Endothelial cell of umbilical vein (primary cell): ENCODE measurements at regions not wholly inside any gene's neighbourhood (a gene's known extent, or its start where the extent isn't known, plus 50 kb on each side); places are given as distances from the start of the nearest gene placed in this dataset.

ENCODE experiments used
- BruUV-seq: library from RNA; stranded (reverse); fragments of 400-500 nt; replicated peaks from 2 replicates; lab custom pipeline; 2021; lab: Mats Ljungman, UMichigan
- CTCF ChIA-PET: fragments of 300-600, 350-600 bp; sonication (Branson Sonifier 250); formaldehyde crosslinking; loops from one replicate; lab custom pipeline; 2021; ENCODE audit warnings: antibody characterized with exemption, inconsistent platforms; lab: Charles Lee
- POLR2A ChIA-PET: fragments of 300-600, 350-600 bp; sonication (Branson Sonifier 250); formaldehyde crosslinking; loops from one replicate; lab custom pipeline; 2021; ENCODE audit warnings: antibody characterized with exemption, inconsistent platforms; lab: Charles Lee
- DNase-seq: peaks from one replicate; pipeline ENCODE4 v3.0.0-alpha.2; 2011; ENCODE audit warnings: low read depth, low spot score
- FAIRE-seq: peaks from 2 replicates; lab custom pipeline; 2011; peaks lifted over from hg19 to GRCh38; lab: Jason Lieb, UNC
- H2AFZ ChIP-seq: 2 replicates; pipeline ENCODE4 v1.6.0; 2012; ENCODE audit warnings: low read depth, low read length, control low read depth, inconsistent platforms
- H3K27ac ChIP-seq: 2 replicates; pipeline ENCODE4 v1.5.1; 2011; ENCODE audit warnings: low read depth, mild to moderate bottlenecking, control low read depth, low read length, moderate library complexity; ENCODE audit not compliant: insufficient read depth
- H3K27me3 ChIP-seq, 2 experiments: 2 replicates each; pipeline versions ENCODE4 v1.6.0 to v1.6.1; 2011; ENCODE audit warnings: low read length in 2 of 2, mixed read lengths in 1 of 2; ENCODE audit not compliant: control insufficient read depth in 2 of 2, insufficient read depth in 2 of 2
- H3K36me3 ChIP-seq, 2 experiments: 2 replicates in 1 of 2; 3 replicates in 1 of 2; pipeline ENCODE4 v1.5.1; 2011; ENCODE audit warnings: low read length in 2 of 2, mild to moderate bottlenecking in 1 of 2, moderate library complexity in 1 of 2; ENCODE audit not compliant: control insufficient read depth in 2 of 2, insufficient read depth in 2 of 2; ENCODE audit errors: extremely low read depth in 1 of 2
- H3K4me1 ChIP-seq: 3 replicates; pipeline ENCODE4 v1.5.1; 2011; ENCODE audit warnings: mild to moderate bottlenecking, low read length; ENCODE audit not compliant: control insufficient read depth, insufficient read depth; ENCODE audit errors: extremely low read depth
- H3K4me2 ChIP-seq: 2 replicates; pipeline ENCODE4 v1.6.1; 2011; ENCODE audit warnings: low read length, control low read depth, mixed read lengths; ENCODE audit not compliant: insufficient read depth
- H3K4me3 ChIP-seq, 3 experiments: fragments of 200-600 bp in 1 of 3; sonication (generic), shearing (Covaris generic) in 1 of 3; replicated peaks in 1 of 3; 2 replicates each; pipeline ENCODE4 v1.5.1; 2011 to 2016; ENCODE audit warnings: control low read depth in 3 of 3, low read length in 3 of 3, mild to moderate bottlenecking in 2 of 3, inconsistent platforms in 1 of 3, low read depth in 1 of 3, moderate library complexity in 1 of 3; ENCODE audit not compliant: insufficient read depth in 1 of 3
- H3K79me2 ChIP-seq: 2 replicates; pipeline ENCODE4 v1.6.0; 2012; ENCODE audit warnings: low read length, inconsistent platforms; ENCODE audit not compliant: control insufficient read depth, insufficient read depth
- H3K9ac ChIP-seq: replicated peaks from 2 replicates; pipeline ENCODE3; 2011; ENCODE audit warnings: low read length, control low read depth; ENCODE audit not compliant: insufficient read depth; ENCODE audit errors: extremely low read depth
- H3K9me1 ChIP-seq: replicated peaks from 3 replicates; pipeline ENCODE4 v1.6.0; 2011; ENCODE audit warnings: mild to moderate bottlenecking, low read length; ENCODE audit not compliant: control insufficient read depth, insufficient read depth; ENCODE audit errors: extremely low read depth
- H3K9me3 ChIP-seq: replicated peaks from 2 replicates; pipeline ENCODE4 v1.5.1; 2012; ENCODE audit warnings: low read length, inconsistent platforms; ENCODE audit not compliant: control insufficient read depth, insufficient read depth
- H4K20me1 ChIP-seq: replicated peaks from 2 replicates; pipeline ENCODE3; 2011; ENCODE audit warnings: mild to moderate bottlenecking, low read length; ENCODE audit not compliant: control insufficient read depth, insufficient read depth; ENCODE audit errors: extremely low read depth
- CTCF ChIP-seq, 2 donors: IDR thresholded peaks; 1 replicate in 1 of 2; 2 replicates in 1 of 2; pipeline ENCODE4 v1.5.1; 2011; ENCODE audit warnings: low read length in 2 of 2, mild to moderate bottlenecking in 2 of 2, moderate library complexity in 2 of 2, control low read depth in 1 of 2, inconsistent platforms in 1 of 2, low read depth in 1 of 2; ENCODE audit not compliant: insufficient read depth in 1 of 2; ENCODE audit errors: extremely low read depth in 1 of 2
- EZH2 ChIP-seq: IDR thresholded peaks from 2 replicates; pipeline ENCODE4 v1.6.1; 2012; ENCODE audit warnings: borderline replicate concordance, low read depth, mild to moderate bottlenecking, moderate library complexity, low read length, inconsistent platforms; ENCODE audit not compliant: severe bottlenecking
- FOS ChIP-seq: IDR thresholded peaks from 2 replicates; pipeline ENCODE4 v1.6.1; 2011; ENCODE audit warnings: mild to moderate bottlenecking, low read length, moderate library complexity, borderline replicate concordance; ENCODE audit not compliant: insufficient read depth
- GATA2 ChIP-seq: IDR thresholded peaks from 2 replicates; pipeline ENCODE4 v1.7.0; 2011; ENCODE audit warnings: low read depth, mild to moderate bottlenecking, moderate library complexity, mixed read lengths, low read length; ENCODE audit not compliant: insufficient read length, insufficient read depth
- JUN ChIP-seq: IDR thresholded peaks from 2 replicates; pipeline ENCODE4 v1.6.1; 2011; ENCODE audit warnings: borderline replicate concordance, low read depth; ENCODE audit not compliant: insufficient read length, insufficient read depth
- MAX ChIP-seq: IDR thresholded peaks from 2 replicates; pipeline ENCODE4 v1.6.1; 2011; ENCODE audit not compliant: insufficient read depth, insufficient read length
- MYC ChIP-seq: IDR thresholded peaks from one replicate; pipeline ENCODE4 v1.6.1; 2011; ENCODE audit warnings: mild to moderate bottlenecking, low read depth, low read length
- POLR2A ChIP-seq: IDR thresholded peaks from 2 replicates; pipeline ENCODE4 v1.6.1; 2012; ENCODE audit warnings: low read depth, mild to moderate bottlenecking, control low read depth, low read length
- POLR2AphosphoS5 ChIP-seq: IDR thresholded peaks from 2 replicates; pipeline ENCODE4 v1.6.1; 2012; ENCODE audit warnings: low read depth, mild to moderate bottlenecking, control low read depth, low read length, moderate library complexity; ENCODE audit not compliant: insufficient read depth
- dilution Hi-C: fragments of 300-500 bp; cut with MboI; formaldehyde crosslinking; loops from one replicate; pipeline ENCODE4 v1.15.0; 2019; ENCODE audit warnings: low sequenced_read_pairs; ENCODE audit not compliant: extremely low pct_ligation_motif_present
- intact Hi-C: fragments of 100-400 bp; cut with micrococcal nuclease; formaldehyde crosslinking; loops from one replicate; pipeline ENCODE4 v1.10.0; 2022

- H3K9me3 ChIP-seq = no peaks in the 10 kb centered on the region
- no peaks in the 10 kb centered on the region for H3K9me1 ChIP-seq
- ChIA-PET POLR2A (no interaction called here), CTCF (no interaction called here)
- dilution Hi-C loops = no loop called here
- no peak overlapping the region for H3K4me2 ChIP-seq
- H3K27me3 ChIP-seq = no peaks in the 10 kb centered on the region
- intact Hi-C loops = no loop called here
- H2AFZ ChIP-seq = no peak overlapping the region
- H3K79me2 ChIP-seq = no peaks in the 10 kb centered on the region
- H3K36me3 ChIP-seq = no peaks in the 10 kb centered on the region
- DNase-seq = no peak
- FAIRE-seq = no peak
- BruUV-seq = no TSS peak
- no peak overlapping the region for H3K27ac ChIP-seq
- H3K9ac ChIP-seq = no peak overlapping the region
- no peak for TF ChIP-seq CTCF (IDR thresholded peaks at IDR 0.05; ENCODE audit: extremely low read depth in 1 of 2, insufficient read depth in 1 of 2, low read depth in 1 of 2, low read length in 2 of 2)
- no peak for TF ChIP-seq POLR2AphosphoS5
- TF ChIP-seq MAX = no peak
- TF ChIP-seq JUN = no peak
- TF ChIP-seq EZH2 = no peak
- no peak for TF ChIP-seq POLR2A
- no peak for TF ChIP-seq FOS
- TF ChIP-seq MYC = no peak
- TF ChIP-seq GATA2 = no peak
- no peak overlapping the region for H3K4me3 ChIP-seq
- H3K4me1 ChIP-seq = no peaks in the 10 kb centered on the region
- H4K20me1 ChIP-seq = no peaks in the 10 kb centered on the region
Observed at GRCh38 chr5:119795768-119796167, 166.4 kb downstream of the FAM170A start.
